ENCODE measurements at regions not wholly inside any gene's neighbourhood (a gene's known extent, or its start where the extent isn't known, plus 50 kb on each side); places are given as distances from the start of the nearest gene placed in this dataset.

DNA sequence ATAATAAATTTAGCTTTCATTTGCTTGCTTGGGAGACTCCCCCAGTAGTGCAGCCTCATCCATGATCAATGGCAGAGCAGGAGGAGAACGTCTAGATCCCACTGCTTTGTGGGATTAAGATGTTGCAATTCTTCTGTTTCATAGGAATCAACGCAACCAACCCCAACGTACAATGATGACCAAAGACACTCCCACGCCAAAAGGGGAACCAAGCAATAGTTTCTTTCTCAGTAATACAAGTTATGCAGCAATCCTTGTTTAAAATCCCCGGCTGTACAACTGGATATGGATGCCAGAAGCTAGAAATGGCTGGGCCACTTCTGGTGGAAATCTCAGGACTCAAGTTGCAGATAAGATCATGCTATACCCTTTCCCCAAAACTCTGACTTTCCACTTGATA is 411.2 kb downstream of the VPS13C start:
- Histone ChIP-seq H2AFZ (ENCODE audit: low read length) (no peak overlapping the region), H2BK12ac (ENCODE audit: insufficient read length, low read depth, low read length) (no peak overlapping the region), H3K56ac (ENCODE audit: insufficient read length, low read depth, low read length) (no peak overlapping the region), H3T11ph (ENCODE audit: low read length) (no peak overlapping the region), H3K4me1 (ENCODE audit: insufficient read depth, low read length) (peaks cover 5% of the 10 kb centered on the region; the same call in 1 of the 2 replicates), H3K14ac (ENCODE audit: insufficient read depth, low read length) (no peak overlapping the region), H4K8ac (replicated peaks; ENCODE audit: insufficient read length, low read depth, low read length) (no peak overlapping the region), H3K27ac (ENCODE audit: insufficient read length, low read depth, low read length) (no peak overlapping the region), H4K91ac (ENCODE audit: insufficient read length, low read depth, low read length) (no peak overlapping the region), H3K9ac (ENCODE audit: extremely low read depth, insufficient read length, low read length) (no peak overlapping the region), H3K9me3 (ENCODE audit: control insufficient read depth, low read depth, low read length) (no peaks in the 10 kb centered on the region), H3K23me2 (ENCODE audit: insufficient read length, low read depth, low read length, poor library complexity, severe bottlenecking) (no peaks in the 10 kb centered on the region), H3K27me3 (ENCODE audit: insufficient read depth, low read length) (no peaks in the 10 kb centered on the region), H2AK5ac (ENCODE audit: insufficient read length, low read length) (no peak overlapping the region), H2BK20ac (ENCODE audit: low read depth, low read length, poor library complexity, severe bottlenecking) (no peak overlapping the region), H4K5ac (ENCODE audit: insufficient read length, low read depth, low read length) (no peak overlapping the region), H3K23ac (ENCODE audit: insufficient read length, low read depth, low read length) (no peak overlapping the region), H2BK15ac (ENCODE audit: low read depth, low read length) (no peak overlapping the region), H3K4me2 (ENCODE audit: insufficient read depth, insufficient read length, low read length) (no peak overlapping the region), H2BK5ac (ENCODE audit: insufficient read length, low read length) (no peak overlapping the region), H3K4ac (ENCODE audit: low read depth, low read length) (no peak overlapping the region), H2BK120ac (ENCODE audit: low read depth, low read length, poor library complexity, severe bottlenecking) (no peak overlapping the region), H3K79me2 (ENCODE audit: insufficient read depth, low read length) (no peaks in the 10 kb centered on the region), H4K20me1 (ENCODE audit: control insufficient read depth, insufficient read depth, insufficient read length) (no peaks in the 10 kb centered on the region), H3K79me1 (ENCODE audit: insufficient read depth, low read depth, low read length, poor library complexity, severe bottlenecking) (no peaks in the 10 kb centered on the region), H3K18ac (ENCODE audit: insufficient read length, low read depth, low read length) (no peak overlapping the region)
- DNase-seq = no peak
- no peaks in the 10 kb centered on the region for H3K36me3 Mint-ChIP-seq (ENCODE audit: insufficient read depth in 1 of 3, low read depth in 3 of 3)
- no peaks in the 10 kb centered on the region for H3K9me3 Mint-ChIP-seq
- no peak overlapping the region for H3K4me3 Mint-ChIP-seq
- no peak overlapping the region for H3K27ac Mint-ChIP-seq
- TF ChIP-seq CTCF (conservative IDR thresholded peaks at IDR 0.05) = no peak
- no CpG with 5 or more reads among the region's 5 CpGs for WGBS (ENCODE audit: extremely low coverage, insufficient read length, low lambda C conversion rate)
- peaks cover 24 to 27% of the 10 kb centered on the region in 2 experiments for H3K4me1 Mint-ChIP-seq
- H3K27me3 Mint-ChIP-seq (ENCODE audit: low read depth) = peaks cover 4% of the 10 kb centered on the region
